CD14-positive monocyte (primary cell): ENCODE measurements at regions not wholly inside any gene's neighbourhood (a gene's known extent, or its start where the extent isn't known, plus 50 kb on each side); places are given as distances from the start of the nearest gene placed in this dataset.

Experiments used
- DNase-seq, 3 donors: peaks; one replicate each; pipeline ENCODE4 v3.0.0-alpha.2; 2011 to 2022
- H2AFZ ChIP-seq: 2 replicates; pipeline ENCODE4 v1.6.0; 2012; ENCODE audit warnings: mild to moderate bottlenecking, low read depth, low read length, inconsistent platforms; ENCODE audit not compliant: insufficient read depth, poor library complexity, severe bottlenecking
- H3K27ac ChIP-seq, 2 donors: 1 replicate in 1 of 2; 2 replicates in 1 of 2; pipeline ENCODE4 v1.5.1; 2012 to 2013; ENCODE audit warnings: low read length in 2 of 2, control low read depth in 1 of 2, inconsistent platforms in 1 of 2, low read depth in 1 of 2, mild to moderate bottlenecking in 1 of 2
- H3K27me3 ChIP-seq, 2 donors: one replicate each; pipeline versions ENCODE4 v1.6.0 to v1.6.1; 2011 to 2013; ENCODE audit warnings: low read length in 2 of 2; ENCODE audit not compliant: control insufficient read depth in 2 of 2, insufficient read depth in 2 of 2
- H3K36me3 ChIP-seq, 2 donors: replicated peaks in 1 of 2; 1 replicate in 1 of 2; 2 replicates in 1 of 2; pipeline versions ENCODE4 v1.5.1 to v1.6.1; 2012 to 2013; ENCODE audit warnings: low read length in 2 of 2, control low read depth in 1 of 2, inconsistent platforms in 1 of 2, mild to moderate bottlenecking in 1 of 2; ENCODE audit not compliant: insufficient read depth in 2 of 2, control insufficient read depth in 1 of 2
- H3K4me1 ChIP-seq, 2 donors: 1 replicate in 1 of 2; 2 replicates in 1 of 2; pipeline versions ENCODE4 v1.5.1 to v1.6.1; 2012 to 2013; ENCODE audit warnings: low read length in 2 of 2, control low read depth in 1 of 2, inconsistent platforms in 1 of 2, mild to moderate bottlenecking in 1 of 2, moderate library complexity in 1 of 2; ENCODE audit not compliant: insufficient read depth in 2 of 2, control insufficient read depth in 1 of 2
- H3K4me2 ChIP-seq: replicated peaks from 2 replicates; pipeline ENCODE3; 2012; ENCODE audit warnings: low read length, moderate library complexity, mild to moderate bottlenecking; ENCODE audit not compliant: poor library complexity, severe bottlenecking; ENCODE audit errors: extremely low read depth
- H3K4me3 ChIP-seq, 3 experiments: fragments of 200-600 bp in 1 of 3; sonication (generic) in 1 of 3; replicated peaks in 1 of 3; 1 replicate in 2 of 3; 2 replicates in 1 of 3; pipeline ENCODE4 v1.5.1; 2011 to 2013; ENCODE audit warnings: low read length in 3 of 3, mild to moderate bottlenecking in 3 of 3, control low read depth in 2 of 3, low read depth in 2 of 3, inconsistent platforms in 1 of 3, moderate library complexity in 1 of 3
- H3K79me2 ChIP-seq: 2 replicates; pipeline ENCODE4 v1.6.0; 2012; ENCODE audit warnings: mild to moderate bottlenecking, control low read depth, inconsistent platforms, low read length, moderate library complexity; ENCODE audit not compliant: insufficient read depth
- H3K9ac ChIP-seq: 2 replicates; pipeline ENCODE4 v1.6.0; 2017; ENCODE audit warnings: low read length, mild to moderate bottlenecking; ENCODE audit not compliant: insufficient read depth, poor library complexity, severe bottlenecking
- H3K9me3 ChIP-seq, 2 donors: replicated peaks in 1 of 2; 1 replicate in 1 of 2; 2 replicates in 1 of 2; pipeline versions ENCODE4 v1.5.1 to v1.6.1; 2012 to 2013; ENCODE audit warnings: low read length in 2 of 2, control low read depth in 1 of 2; ENCODE audit not compliant: control insufficient read depth in 1 of 2, insufficient read depth in 1 of 2
- H4K20me1 ChIP-seq: 2 replicates; pipeline ENCODE4 v1.6.0; 2012; ENCODE audit warnings: mild to moderate bottlenecking, low read length, control low read depth, moderate library complexity; ENCODE audit not compliant: insufficient read depth
- H3K27ac Mint-ChIP-seq, 7 donors: one replicate each; pipeline ENCODE4 v1.8.0; 2020; ENCODE audit warnings: mild to moderate bottlenecking in 7 of 7, mixed read lengths in 7 of 7, moderate library complexity in 6 of 7, inconsistent platforms in 2 of 7
- H3K27me3 Mint-ChIP-seq, 3 donors: one replicate each; pipeline ENCODE4 v1.8.0; 2021 to 2022; ENCODE audit warnings: low read depth in 3 of 3, mild to moderate bottlenecking in 3 of 3, mixed read lengths in 3 of 3, moderate library complexity in 3 of 3, inconsistent platforms in 1 of 3
- H3K36me3 Mint-ChIP-seq, 2 donors: one replicate each; pipeline ENCODE4 v1.8.0; 2020; ENCODE audit warnings: mixed read lengths in 2 of 2, inconsistent platforms in 1 of 2, mild to moderate bottlenecking in 1 of 2
- H3K4me1 Mint-ChIP-seq: one replicate; pipeline ENCODE4 v1.8.0; 2020; ENCODE audit warnings: mild to moderate bottlenecking, mixed read lengths
- H3K4me3 Mint-ChIP-seq, 2 donors: one replicate each; pipeline ENCODE4 v1.8.0; 2020; ENCODE audit warnings: mild to moderate bottlenecking in 2 of 2, mixed read lengths in 2 of 2, moderate library complexity in 1 of 2
- H3K9me3 Mint-ChIP-seq, 7 donors: one replicate each; pipeline ENCODE4 v1.8.0; 2020 to 2022; ENCODE audit warnings: mixed read lengths in 7 of 7, mild to moderate bottlenecking in 6 of 7, moderate library complexity in 6 of 7, inconsistent platforms in 2 of 7
- CTCF ChIP-seq: fragments of 200-600 bp; IDR thresholded peaks from one replicate; pipeline ENCODE4 v1.8.0; 2022; ENCODE audit warnings: antibody characterized with exemption, mild to moderate bottlenecking
- WGBS: methylation state at CpG from one replicate; pipeline ENCODE4 v1.1.5; 2013; ENCODE audit warnings: missing lambda C conversion rate; ENCODE audit not compliant: insufficient coverage; 5-methylcytosine and 5-hydroxymethylcytosine counted together
- intact Hi-C, 2 donors: fragments of 100-400 bp; cut with micrococcal nuclease; formaldehyde crosslinking; loops; one replicate each; pipeline versions ENCODE4 v1.15.0 to v1.15.1; 2023

- no peak for DNase-seq
- no peak overlapping the region for H3K4me2 ChIP-seq
- Mint-ChIP-seq H3K4me1 (no peaks in the 10 kb centered on the region), H3K9me3 (peaks cover 0 to 8% (median 5%) of the 10 kb centered on the region in 7 donors), H3K27me3 (peaks cover 0 to 5% (median 0%) of the 10 kb centered on the region in 3 donors), H3K4me3 (no peak overlapping the region), H3K27ac (no peak overlapping the region), H3K36me3 (no peaks in the 10 kb centered on the region)
- no peaks in the 10 kb centered on the region for H4K20me1 ChIP-seq
- TF ChIP-seq CTCF = no peak
- H3K4me3 ChIP-seq = no peak overlapping the region
- H3K27ac ChIP-seq = no peak overlapping the region
- no peaks in the 10 kb centered on the region for H3K9me3 ChIP-seq
- H3K36me3 ChIP-seq = no peaks in the 10 kb centered on the region
- H3K4me1 ChIP-seq = no peaks in the 10 kb centered on the region
- no peak overlapping the region for H2AFZ ChIP-seq
- H3K9ac ChIP-seq = no peak overlapping the region
- WGBS = 93% methylated on average over 3 of the region's 4 CpGs
- H3K79me2 ChIP-seq = no peaks in the 10 kb centered on the region
- intact Hi-C loops = no loop called here
- no peaks in the 10 kb centered on the region for H3K27me3 ChIP-seq
Measured at GRCh38 chr3:181637056-181637455, 74.7 kb upstream of the SOX2 start.

GRCh38 chr3:181635141-181635540 lies 76.6 kb upstream of the SOX2 start:
- DNase-seq = no peak
- H3K9me3 Mint-ChIP-seq = peaks cover 0 to 8% (median 5%) of the 10 kb centered on the region in 7 donors
- H3K36me3 ChIP-seq = no peaks in the 10 kb centered on the region
- H3K4me3 Mint-ChIP-seq = no peak overlapping the region
- H3K4me3 ChIP-seq = no peak overlapping the region
- no peak overlapping the region for H3K9ac ChIP-seq
- no peak overlapping the region for H3K27ac Mint-ChIP-seq
- H3K27ac ChIP-seq = no peak overlapping the region
- H3K9me3 ChIP-seq = no peaks in the 10 kb centered on the region
- H2AFZ ChIP-seq = no peak overlapping the region
- H3K4me1 ChIP-seq = no peaks in the 10 kb centered on the region
- no peaks in the 10 kb centered on the region for H3K4me1 Mint-ChIP-seq
- H3K36me3 Mint-ChIP-seq = no peaks in the 10 kb centered on the region
- intact Hi-C loops = no loop called here
- TF ChIP-seq CTCF = no peak
- WGBS = no CpG with 5 or more reads among the region's 4 CpGs
- H3K27me3 Mint-ChIP-seq = peaks cover 0 to 5% (median 0%) of the 10 kb centered on the region in 3 donors
- H3K27me3 ChIP-seq = no peaks in the 10 kb centered on the region
- H3K4me2 ChIP-seq = no peak overlapping the region
- no peaks in the 10 kb centered on the region for H3K79me2 ChIP-seq
- no peaks in the 10 kb centered on the region for H4K20me1 ChIP-seq
